GM19463 (cell line): ENCODE measurements at regions not wholly inside any gene's neighbourhood (a gene's known extent, or its start where the extent isn't known, plus 50 kb on each side); places are given as distances from the start of the nearest gene placed in this dataset.

ENCODE experiments used
- ATAC-seq: cut with Tn5 transposase; IDR thresholded peaks from one replicate; pipeline ENCODE4 v1.9.1; 2021; ENCODE audit warnings: mild to moderate bottlenecking, moderate library complexity; ENCODE audit not compliant: unreplicated experiment

DNA sequence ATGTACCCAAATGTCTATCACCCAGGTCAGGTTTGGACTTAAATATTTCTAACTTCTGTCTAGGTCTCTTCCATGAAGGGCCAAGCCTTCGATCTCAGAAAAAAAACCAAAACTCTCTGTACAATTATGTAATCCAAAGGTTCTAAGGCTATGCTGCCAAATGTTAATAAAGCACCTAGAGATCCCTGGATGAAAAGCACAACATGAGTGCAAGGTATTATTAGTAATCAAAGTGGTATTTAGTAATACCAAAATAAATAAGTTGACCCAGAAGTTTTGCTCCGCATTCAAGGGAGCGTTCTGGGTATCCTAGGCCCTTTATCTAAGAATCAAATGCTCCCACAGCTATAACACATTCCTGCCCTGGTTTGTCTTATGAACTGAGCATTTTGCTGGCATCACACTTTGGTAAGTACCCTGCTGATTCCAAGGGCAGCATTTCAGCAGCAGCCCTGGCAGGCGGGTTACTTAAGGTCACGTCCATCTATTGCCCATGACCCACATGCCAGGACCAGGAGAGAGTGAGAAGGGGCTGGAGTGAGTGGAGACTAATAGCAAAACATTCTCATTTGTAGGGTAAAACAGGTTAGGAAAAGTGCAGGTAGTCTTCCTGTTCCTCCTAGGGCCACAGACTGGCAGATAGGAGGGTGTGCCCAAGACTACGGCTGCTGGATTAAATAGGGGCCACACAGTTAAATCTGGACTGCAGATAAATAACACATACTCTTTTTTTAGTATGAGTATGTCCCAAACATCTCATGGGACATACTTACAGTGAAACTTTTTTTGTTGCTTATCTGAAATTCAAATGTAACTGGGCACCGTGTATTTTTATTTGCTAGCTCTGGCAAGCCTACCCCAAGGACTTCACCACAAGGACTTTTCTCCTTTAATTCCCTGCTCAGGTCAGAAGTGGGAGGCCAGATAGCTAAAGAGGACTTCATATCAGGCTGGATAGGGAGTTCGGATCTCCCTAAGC lies 76.0 kb upstream of the SNRK start:
- ATAC-seq, result no peak

DNA sequence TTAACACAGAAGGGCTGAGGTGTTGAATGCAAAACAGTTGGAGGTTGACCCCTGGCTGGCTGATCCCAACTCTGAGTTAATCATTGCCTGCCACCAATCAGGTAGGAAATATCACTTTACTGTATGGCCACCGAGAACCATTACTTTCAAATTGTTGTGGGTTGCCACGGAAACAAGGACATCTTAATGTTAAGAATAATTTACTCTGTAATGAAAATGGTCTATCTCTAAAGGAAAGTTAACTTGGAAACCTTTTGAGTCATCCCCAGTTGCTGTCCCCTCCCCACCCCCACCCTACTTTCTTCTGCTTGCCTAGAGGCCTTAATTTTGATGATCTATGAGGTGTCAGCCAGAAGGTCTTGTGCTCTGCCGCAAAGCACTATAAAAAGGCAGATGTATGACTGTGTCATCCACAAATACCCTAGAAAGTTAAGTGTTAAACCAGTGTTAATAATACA lies 78.7 kb upstream of the SNRK start:
- ATAC-seq, result peak; percentile 74

DNA sequence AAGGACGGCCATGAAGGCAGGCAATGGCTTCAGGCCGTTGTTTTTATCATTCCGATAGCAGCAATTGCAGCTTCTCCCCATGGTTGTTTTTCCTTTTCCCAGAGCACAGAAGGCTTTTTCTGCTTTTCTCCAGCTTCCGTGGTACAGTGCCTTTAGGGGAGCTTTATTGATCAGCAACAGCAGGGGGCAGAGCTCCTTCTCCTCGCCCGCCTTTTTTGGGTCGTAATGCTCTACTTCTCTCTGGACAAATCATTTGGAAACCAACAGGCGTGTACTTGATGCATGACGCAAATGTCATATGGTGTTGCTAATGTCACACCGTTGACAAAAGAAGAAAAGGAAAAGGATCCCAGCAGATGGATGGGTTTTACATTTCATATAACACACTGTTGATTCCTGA lies 79.7 kb upstream of the SNRK start:
- no peak for ATAC-seq

DNA sequence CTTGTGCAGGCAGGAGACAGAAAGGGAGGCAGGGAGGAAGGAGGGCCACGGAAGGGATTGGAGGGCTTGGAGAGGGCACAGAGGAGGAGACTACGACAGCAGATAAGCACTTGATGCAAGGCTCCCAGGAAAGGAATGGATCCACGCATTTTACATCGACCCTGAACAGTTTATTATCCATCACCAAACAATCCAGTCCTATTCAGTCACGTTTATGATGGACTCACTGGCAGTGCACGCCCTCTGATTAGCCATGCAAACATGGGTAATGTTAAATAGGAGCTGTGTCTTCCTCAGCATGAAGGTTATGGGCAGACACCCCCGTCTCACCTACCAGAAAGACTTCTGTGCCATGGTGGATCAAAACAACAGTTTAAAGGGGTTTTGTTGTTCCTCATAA lies 80.2 kb upstream of the SNRK start:
- ATAC-seq, result no peak

DNA sequence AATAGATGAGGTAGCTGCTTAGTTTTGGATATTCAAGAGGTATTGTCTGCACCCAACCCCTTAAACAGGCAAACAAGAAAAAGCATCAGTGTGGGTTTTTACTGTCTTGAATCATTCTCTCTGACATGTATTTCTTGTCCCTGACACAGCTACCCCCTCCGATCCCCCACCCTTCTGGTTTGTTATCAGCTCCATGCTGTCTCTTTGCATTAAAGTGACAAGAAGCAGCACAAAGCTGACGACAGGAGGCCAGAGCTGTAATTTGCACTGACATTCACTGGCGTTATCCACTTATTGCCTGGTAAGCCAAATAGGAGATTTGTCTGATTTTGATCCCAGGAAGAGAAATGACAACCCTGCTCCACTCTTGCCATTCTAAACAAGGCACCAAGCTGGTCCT lies 83.3 kb upstream of the SNRK start:
- ATAC-seq, result no peak

DNA sequence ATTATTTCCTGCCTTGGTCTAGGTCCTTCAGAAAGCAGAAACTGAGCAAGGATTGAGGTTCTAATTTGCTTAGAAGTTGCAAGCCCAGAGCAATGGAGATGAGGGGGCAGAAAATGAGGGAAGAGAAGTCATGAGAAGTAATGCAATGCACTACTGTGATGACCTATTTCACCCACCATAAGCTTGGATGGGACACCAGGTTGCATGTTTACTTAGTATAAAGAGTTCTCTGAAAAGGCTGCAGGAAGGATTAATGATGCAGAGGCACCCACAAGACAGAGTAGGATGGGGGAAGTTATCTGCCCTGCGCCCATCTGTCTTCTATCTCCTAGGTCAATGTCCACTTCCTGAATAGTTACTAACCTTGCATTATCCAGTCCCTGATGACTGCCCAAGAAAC lies 84.8 kb upstream of the SNRK start:
- ATAC-seq, result no peak

DNA sequence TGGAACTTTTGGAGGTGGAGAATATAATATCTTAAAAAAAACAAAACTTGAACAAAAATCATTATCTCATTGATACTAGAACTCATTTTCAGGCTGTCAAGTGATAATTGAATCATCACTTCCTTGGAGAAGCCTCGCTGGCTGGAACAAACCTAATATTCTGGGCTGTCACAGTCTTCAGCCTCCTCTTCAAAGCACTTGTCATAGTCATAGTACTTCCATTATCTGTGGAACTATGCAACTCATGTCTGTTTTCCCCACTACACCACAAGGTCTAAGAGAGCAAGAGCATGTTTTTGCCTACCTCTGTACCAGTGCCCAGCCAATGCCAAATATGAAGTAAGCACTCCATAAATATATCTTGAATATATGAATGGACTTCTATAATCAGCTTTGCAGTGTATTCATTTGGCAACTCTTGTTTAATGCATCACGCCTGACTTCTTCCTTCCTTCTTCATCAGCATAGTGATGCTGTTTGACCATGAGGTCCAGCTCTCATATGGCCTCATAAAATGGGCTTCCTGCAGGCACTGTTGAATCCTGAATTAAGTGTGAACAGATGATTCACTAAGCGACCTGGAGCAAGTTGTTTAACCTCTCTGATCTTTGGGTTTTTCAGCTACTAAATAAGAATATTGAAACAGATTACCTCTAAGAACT lies 86.6 kb upstream of the SNRK start:
- ATAC-seq, result no peak

DNA sequence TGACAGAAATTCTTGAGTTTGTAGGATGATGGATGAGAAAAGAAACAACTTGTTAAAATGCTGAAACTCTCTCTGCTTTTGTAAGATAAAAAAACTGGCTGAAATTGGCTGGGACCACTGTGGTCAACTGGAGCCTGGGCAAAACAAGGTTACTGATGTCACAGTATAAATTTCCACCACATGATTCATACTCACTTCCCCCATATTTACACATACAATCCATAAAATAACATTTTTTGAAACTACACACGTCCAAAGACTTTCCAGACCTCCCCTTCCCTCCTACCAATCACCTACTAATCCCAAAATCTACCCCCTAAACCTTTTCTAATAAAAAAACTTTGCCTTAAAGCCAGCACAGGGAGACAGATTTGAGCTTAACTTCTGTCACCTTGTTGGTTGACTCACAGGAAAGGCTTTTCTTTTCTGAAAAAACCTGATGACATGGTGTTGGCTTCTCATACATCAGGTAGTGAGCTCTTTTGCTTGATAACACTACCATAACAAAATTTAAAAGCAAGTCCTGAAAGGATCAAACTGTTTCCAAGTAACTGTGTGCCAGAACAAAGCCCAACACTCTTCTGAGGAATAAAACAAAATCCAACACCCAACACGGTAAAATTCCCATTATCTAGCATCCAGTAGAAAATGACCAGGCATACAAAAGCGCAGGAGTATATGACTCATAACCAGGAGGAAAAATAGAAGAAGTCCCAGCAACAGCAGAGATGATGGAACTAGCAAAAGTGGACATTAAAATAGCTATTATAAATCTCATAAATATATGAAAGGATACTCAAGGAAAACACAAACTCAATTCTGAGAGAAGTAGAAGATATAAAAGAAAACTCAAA lies 87.3 kb upstream of the SNRK start:
- no peak for ATAC-seq

DNA sequence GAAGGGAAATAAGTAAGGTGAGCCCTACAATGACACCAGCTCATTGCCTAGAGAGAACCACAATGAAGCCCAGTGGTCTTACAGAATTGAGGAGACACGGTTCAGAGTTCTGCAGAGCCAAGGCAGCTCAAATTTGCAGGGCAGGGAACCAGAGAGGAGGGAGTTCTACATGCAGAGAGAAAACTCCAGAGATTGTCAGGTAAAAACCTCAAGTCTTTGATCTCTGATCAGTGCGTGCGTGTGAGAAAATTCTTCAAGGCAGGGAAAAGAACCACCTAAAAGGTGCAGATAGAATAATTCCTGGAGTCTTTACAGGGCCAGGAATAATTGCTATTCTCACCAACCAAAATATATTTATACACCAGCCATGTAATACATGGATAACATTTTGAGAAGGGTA lies 88.0 kb upstream of the SNRK start:
- ATAC-seq, result no peak

DNA sequence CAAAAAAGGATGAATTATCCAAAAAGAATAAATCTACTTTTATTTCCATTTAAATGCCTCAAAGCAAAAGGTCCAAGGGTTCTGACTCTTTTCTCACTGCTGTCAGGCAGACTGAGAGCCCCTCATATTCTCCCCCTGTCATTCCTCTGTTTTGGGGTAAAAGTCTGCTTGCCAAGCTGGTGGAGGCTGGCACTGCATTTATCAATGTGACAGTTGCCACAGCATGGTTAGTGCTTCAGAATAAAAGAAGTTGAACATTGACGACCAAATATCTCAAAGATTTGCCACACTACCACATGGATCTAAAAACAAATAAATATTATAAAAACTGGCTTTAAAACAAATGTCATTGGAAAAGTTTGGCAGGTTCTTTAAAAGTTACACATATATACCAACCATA lies 89.2 kb upstream of the SNRK start:
- no peak for ATAC-seq

DNA sequence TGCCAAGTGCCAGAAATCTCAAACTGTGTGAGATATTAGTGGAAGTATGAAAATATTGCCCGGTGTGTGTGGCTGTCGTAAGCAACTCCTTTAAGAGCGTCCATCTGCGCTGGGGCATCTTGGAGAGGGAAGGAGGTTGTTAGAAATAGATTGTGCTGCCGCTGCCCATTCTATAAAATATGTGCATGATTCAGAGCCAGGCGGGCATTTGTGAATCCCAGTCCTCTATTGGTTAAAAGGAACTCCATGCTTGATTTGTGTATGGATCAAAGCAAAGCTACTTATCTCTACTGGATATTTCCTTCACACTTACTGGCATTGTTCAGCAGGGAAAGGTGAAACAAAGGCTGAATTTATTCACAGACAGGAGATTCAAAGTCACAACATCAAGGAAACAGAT lies 89.6 kb upstream of the SNRK start:
- no peak for ATAC-seq

DNA sequence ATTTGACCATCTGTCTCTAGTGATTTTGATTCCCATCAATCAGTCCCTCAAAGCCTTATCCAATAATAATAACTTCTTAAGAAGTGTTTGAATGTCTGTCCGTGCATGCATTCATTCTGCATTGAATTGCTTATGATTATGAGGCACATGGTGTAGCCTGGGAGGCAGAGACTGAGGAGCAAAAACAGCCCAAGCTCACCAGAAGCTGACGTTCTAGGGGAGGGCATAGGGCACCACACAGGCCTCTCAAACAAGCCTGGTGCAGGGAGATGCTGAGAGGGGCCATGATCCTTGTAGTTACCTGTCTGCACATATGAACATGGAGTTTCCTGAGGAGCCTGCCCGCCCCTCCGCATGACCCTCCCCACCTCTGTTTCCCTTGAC lies 89.2 kb upstream of the POMGNT2 start:
- ATAC-seq, result no peak

DNA sequence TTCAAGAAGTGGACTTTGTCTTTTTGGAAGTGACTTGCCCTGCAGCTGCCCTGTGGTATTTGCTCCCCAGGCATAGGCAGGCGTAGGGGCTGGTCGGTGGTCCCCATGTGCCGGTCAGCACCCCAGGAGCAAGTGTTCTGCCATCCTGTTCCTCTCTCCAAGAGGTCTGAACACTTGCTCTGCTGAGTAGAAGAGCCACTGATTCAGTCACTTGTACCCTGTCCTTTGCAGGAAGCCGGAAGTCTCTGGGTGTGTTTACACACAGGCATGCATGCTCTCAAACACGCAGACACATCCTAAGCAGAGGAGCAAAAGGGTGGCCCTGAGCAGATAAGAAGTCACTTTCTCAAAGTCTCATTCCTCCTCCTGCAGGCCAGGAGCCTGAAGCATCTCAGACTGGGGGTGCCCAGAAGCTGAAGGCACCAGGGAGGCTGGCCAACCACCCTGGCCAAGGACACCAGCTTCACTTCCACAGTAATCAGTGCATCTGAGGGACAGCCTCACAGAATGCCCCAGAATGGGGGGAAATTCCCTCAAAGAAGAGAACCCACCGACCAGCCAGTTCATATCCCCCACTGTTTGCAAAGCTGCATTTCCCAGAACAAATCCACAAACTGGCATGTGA lies 88.7 kb upstream of the POMGNT2 start:
- no peak for ATAC-seq

DNA sequence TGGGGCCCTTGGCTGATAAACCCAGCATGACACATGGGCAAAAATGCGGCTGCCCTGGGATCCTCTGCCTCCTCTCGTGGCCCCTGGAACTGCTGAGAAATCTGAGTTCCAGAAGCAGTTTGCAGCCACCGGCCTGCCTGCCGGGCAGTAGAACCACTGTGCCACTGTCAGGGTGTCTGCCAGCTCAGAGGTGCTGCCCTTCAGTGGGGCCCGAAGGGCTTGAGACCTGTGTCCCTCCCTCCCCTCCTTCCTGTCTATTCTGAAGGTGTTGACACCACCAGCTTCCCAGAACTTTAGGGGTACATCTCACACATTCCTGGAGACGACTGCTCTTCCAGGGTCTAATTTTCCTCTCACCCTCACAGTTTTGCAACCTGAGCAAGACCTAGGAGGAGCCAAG lies 88.2 kb upstream of the POMGNT2 start:
- no peak for ATAC-seq

DNA sequence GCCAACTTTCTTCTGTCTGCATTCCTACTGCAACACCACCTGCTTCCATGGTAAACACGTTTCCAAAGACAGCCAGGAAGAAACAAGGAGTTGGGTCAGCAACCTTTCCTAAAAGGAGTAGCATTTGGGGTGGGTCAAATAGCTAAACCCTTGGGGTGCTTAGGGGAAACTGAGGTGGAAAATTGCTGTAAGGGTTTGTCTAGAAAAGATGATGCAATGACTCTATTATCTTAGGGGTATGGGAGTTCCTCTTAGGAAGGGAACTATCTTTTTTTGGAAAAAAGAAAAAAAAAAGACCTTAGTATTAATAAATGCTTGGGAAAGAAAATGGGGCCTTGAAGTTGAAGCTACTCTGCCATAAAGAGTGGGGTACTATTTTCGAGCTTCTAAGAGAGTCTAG lies 86.1 kb upstream of the POMGNT2 start:
- ATAC-seq, result no peak

DNA sequence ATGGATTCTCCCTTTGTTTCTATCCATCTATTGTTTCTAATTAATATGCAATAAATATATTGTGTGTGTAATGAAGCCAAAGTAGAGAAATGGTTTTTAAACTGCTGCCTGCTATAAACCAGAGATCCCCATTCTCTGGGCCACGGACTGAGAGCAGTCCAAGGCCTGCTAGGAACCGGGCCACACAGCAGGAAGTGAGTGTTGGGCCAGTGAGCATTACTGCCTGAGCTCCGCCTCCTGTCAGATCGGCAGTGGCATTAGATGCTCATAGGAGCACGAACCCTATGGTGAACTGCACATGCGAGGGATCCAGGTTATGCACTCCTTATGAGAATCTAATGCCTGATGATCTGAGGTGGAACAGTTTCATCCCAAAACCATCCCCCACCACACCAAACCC lies 85.2 kb upstream of the POMGNT2 start:
- ATAC-seq, result no peak

DNA sequence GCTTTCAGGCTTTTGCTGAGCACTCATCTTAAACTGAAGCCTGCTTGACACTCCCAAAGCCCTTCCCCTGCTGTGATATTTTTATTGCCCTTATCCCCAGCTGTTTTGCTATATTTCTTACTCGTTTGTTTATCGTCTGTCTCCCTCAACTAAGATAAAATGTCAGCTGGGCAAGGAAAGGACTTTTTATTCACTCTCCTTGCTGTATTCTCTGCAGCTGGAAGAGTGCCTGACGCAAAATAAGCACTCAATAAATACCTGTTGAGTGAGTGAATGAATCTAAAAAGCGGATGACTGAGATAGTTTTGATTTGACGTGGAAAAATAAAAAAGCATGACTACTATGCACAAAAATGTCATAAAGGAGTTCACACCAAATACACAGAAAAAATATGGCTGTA lies 84.8 kb upstream of the POMGNT2 start:
- ATAC-seq, result no peak

DNA sequence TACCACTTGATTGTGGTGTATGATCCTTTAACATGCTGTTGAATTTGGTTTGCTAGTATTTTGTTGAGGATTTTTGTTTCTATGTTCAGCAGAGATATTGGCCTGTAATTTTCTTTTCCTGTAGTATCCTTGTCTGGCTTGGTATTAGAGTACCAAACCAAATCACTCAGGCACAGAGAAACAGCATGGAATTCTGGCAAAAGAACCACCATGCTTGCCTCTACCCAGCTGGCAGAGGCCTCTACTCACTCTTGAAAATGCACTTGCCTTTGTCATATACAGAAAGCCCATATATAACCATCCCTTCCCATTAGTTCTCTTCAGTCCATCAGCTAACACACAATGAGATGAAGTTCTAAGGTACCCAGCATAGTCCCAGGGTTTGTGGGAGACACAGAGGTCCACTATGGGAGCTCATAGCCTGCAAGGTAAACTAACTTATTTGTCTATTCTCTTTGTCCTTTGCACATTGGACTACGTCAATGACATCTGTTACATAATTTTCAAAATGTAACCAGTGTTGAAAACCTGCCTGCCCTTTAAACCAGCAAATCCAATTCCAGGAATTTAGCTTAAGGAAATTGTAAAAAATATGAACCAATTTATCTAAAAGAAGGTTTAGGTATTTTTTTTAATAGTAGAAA lies 82.1 kb upstream of the POMGNT2 start:
- ATAC-seq, result no peak

DNA sequence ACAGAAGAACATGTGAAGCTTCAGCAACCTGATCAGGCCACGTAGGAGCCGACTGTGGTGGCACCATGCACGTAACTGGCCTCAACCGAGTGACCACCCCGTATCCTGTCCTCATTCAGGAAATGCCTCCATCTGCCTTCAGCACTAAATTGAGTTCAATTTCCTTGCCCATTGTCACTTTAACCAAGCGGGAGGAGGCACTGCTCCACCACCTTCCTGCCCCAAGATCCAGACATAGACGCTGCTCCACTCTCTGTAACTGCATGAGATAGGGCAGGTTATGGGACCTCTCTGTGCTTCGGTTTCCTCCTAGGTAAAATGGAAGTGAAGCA lies 80.1 kb upstream of the POMGNT2 start:
- no peak for ATAC-seq

DNA sequence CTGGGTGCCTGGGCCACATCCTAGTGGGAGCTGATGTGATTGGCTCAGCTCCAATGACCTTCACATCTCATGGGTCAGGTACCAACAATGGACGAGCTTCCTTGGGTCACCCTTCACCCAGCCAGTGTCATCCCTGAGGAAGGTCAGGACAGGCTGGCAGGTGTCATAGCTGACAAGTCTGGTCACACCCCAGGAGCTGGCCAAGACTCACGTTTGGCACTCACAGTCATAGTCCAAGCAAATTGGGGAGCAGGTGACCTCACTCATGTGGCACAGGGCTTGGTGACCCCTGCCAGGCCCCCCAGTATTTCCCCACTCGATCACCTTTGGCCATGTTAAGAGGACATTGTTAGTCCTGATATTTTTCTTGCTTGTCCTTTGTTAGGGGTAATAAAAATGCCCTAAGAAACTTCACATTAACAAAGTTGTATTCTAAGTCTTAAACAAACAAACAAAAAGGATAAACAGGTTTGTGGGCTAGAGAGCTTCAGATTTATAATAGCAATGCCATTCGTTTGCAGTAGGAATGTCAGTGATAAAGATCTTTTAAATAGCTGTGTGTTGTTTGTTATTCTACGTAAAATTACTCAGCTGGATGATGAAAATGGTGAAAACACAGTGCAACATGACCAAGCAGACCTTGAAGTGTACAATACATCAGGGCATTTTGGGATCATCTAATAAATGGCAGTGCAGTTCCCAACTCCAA lies 79.5 kb upstream of the POMGNT2 start:
- no peak for ATAC-seq
